Tibial nerve (tissue), 1 donor: ENCODE measurements at regions not wholly inside any gene's neighbourhood (a gene's known extent, or its start where the extent isn't known, plus 50 kb on each side); places are given as distances from the start of the nearest gene placed in this dataset. TPM values are rescaled to one million over a fixed set of nuclear protein-coding genes. Genes with fewer than 3 reads are reported as not detected.

Experiments used
- small RNA-seq: library from RNA; depleted of rRNA; stranded (forward); fragments of <200 nt; gene quantifications from one replicate; pipeline ENCODE3, GENCODE V24; 2016

Small RNA genes in the stretch of these regions (small RNA-seq; reads per million reads assigned to genes)
- gene RF00477 (not detected), gene RNU6-44P (not detected)
